ENCODE measurements at regions not wholly inside any gene's neighbourhood (a gene's known extent, or its start where the extent isn't known, plus 50 kb on each side); places are given as distances from the start of the nearest gene placed in this dataset.

- Histone ChIP-seq H3K9me3 (replicated peaks; ENCODE audit: control insufficient read depth, insufficient read depth, low read length) (no peaks in the 10 kb centered on the region), H3K27ac (ENCODE audit: insufficient read depth, low read depth, low read length) (no peak overlapping the region), H3K27me3 (ENCODE audit: control insufficient read depth in 2 of 2, insufficient read depth in 2 of 2, low read length in 2 of 2) (no peaks in the 10 kb centered on the region), H3K9ac (replicated peaks; ENCODE audit: extremely low read depth, insufficient read depth, low read length) (no peak overlapping the region), H3K4me2 (ENCODE audit: insufficient read depth, low read length) (no peak overlapping the region), H3K79me2 (ENCODE audit: control insufficient read depth, insufficient read depth, low read length) (no peaks in the 10 kb centered on the region), H3K9me1 (replicated peaks; ENCODE audit: control insufficient read depth, extremely low read depth, insufficient read depth, low read length) (no peaks in the 10 kb centered on the region), H3K36me3 (ENCODE audit: control insufficient read depth in 2 of 2, extremely low read depth in 1 of 2, insufficient read depth in 2 of 2, low read length in 2 of 2) (no peaks in the 10 kb centered on the region), H4K20me1 (replicated peaks; ENCODE audit: control insufficient read depth, extremely low read depth, insufficient read depth, low read length) (no peaks in the 10 kb centered on the region), H3K4me3 (replicated peaks in 1 of 3; ENCODE audit: insufficient read depth in 1 of 3, low read depth in 1 of 3, low read length in 3 of 3) (no peak overlapping the region), H3K4me1 (ENCODE audit: control insufficient read depth, extremely low read depth, insufficient read depth, low read length) (peaks cover 25% of the 10 kb centered on the region), H2AFZ (ENCODE audit: low read depth, low read length) (no peak overlapping the region)
- peak; percentile 6 for DNase-seq (ENCODE audit: low read depth, low spot score)
- dilution Hi-C loops (cut with MboI; ENCODE audit: extremely low pct_ligation_motif_present, low sequenced_read_pairs) = no loop called here
- intact Hi-C loops (cut with micrococcal nuclease) = loop anchor here (5.0 kb wide), 3 partner anchors 83 to 1303 kb away; no protein-coding TSS in a partner anchor
- TF ChIP-seq MAX (IDR thresholded peaks at IDR 0.05; ENCODE audit: insufficient read depth, insufficient read length) (no peak), GATA2 (IDR thresholded peaks at IDR 0.05; ENCODE audit: insufficient read depth, insufficient read length, low read depth, low read length) (no peak), CTCF (IDR thresholded peaks at IDR 0.05; ENCODE audit: extremely low read depth in 1 of 2, insufficient read depth in 1 of 2, low read depth in 1 of 2, low read length in 2 of 2) (no peak), POLR2A (IDR thresholded peaks at IDR 0.05; ENCODE audit: low read depth, low read length) (no peak), EZH2 (IDR thresholded peaks at IDR 0.05; ENCODE audit: borderline replicate concordance, low read depth, low read length, severe bottlenecking) (no peak), POLR2AphosphoS5 (IDR thresholded peaks at IDR 0.05; ENCODE audit: insufficient read depth, low read depth, low read length) (no peak), MYC (IDR thresholded peaks at IDR 0.05; ENCODE audit: low read depth, low read length) (no peak), FOS (IDR thresholded peaks at IDR 0.05; ENCODE audit: borderline replicate concordance, insufficient read depth, low read length) (no peak), JUN (IDR thresholded peaks at IDR 0.05; ENCODE audit: borderline replicate concordance, insufficient read depth, insufficient read length, low read depth) (no peak)
- POLR2A ChIA-PET = no interaction called here
- FAIRE-seq = no peak
- no TSS peak for BruUV-seq (replicated peaks)
- CTCF ChIA-PET = interaction anchor here (1.5 kb wide), 1 partner anchor 105 kb away, joined by 6 read pairs; no protein-coding TSS in a partner anchor
Measured at GRCh38 chr3:191138937-191139336, 60.1 kb upstream of the OSTN start.

Measured in endothelial cell of umbilical vein (primary cell).